ENCODE measurements at regions not wholly inside any gene's neighbourhood (a gene's known extent, or its start where the extent isn't known, plus 50 kb on each side); places are given as distances from the start of the nearest gene placed in this dataset.

DNA sequence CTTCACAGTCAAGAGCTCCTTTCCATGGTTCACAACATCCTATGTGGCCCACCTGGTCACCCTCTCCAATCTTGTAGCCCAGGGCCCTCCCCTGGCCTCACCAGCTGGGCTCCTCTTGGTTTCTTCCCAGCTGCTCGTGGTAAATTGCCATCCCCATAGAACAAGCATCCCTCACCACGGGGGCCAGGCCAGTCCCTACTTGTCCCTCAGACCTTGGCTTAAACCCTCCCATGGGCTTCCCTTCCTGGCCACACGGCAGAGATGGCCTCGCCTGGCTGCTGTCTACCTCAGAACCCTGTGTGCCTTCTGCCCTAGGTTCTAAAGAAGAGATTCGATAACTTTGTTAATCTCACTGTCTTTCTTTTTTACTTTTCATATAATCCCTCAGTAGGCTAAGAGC is 153.3 kb upstream of the TCERG1L start:
- BruUV-seq (replicated peaks): no TSS peak
- Histone ChIP-seq H3K9ac (ENCODE audit: low read length) (no peak overlapping the region), H3K4me3 (ENCODE audit: low read length) (no peak overlapping the region), H3K9me3 (ENCODE audit: low read length) (no peaks in the 10 kb centered on the region), H3K27me3 (ENCODE audit: low read length) (peaks cover 7% of the 10 kb centered on the region; the same call in 1 of the 2 replicates), H3K4me2 (ENCODE audit: low read length) (no peak overlapping the region), H3K9me2 (replicated peaks; ENCODE audit: low read length) (no peaks in the 10 kb centered on the region), H2AFZ (ENCODE audit: low read length) (no peak overlapping the region), H3K36me3 (ENCODE audit: low read depth, low read length) (no peaks in the 10 kb centered on the region), H4K20me1 (ENCODE audit: low read length) (no peaks in the 10 kb centered on the region), H3K79me2 (ENCODE audit: low read length) (no peaks in the 10 kb centered on the region), H3K27ac (ENCODE audit: low read length) (no peak overlapping the region), H3F3A (ENCODE audit: low read length, unreplicated experiment) (no peaks in the 10 kb centered on the region), H3K4me1 (ENCODE audit: insufficient read depth, low read length) (no peaks in the 10 kb centered on the region)
- no peak for ATAC-seq
- no peak for DNase-seq
- intact Hi-C loops (cut with micrococcal nuclease): no loop called here
- CTCF ChIA-PET: no interaction called here
- POLR2A ChIA-PET (ENCODE audit: unreplicated experiment): no interaction called here
- no peak for TF ChIP-seq EZH2phosphoT487 (IDR thresholded peaks at IDR 0.05; ENCODE audit: borderline replicate concordance, low read length)
- no peak for TF ChIP-seq EZH2 (IDR thresholded peaks at IDR 0.05; ENCODE audit: low read length, unreplicated experiment)
- TF ChIP-seq, protein P1, sequence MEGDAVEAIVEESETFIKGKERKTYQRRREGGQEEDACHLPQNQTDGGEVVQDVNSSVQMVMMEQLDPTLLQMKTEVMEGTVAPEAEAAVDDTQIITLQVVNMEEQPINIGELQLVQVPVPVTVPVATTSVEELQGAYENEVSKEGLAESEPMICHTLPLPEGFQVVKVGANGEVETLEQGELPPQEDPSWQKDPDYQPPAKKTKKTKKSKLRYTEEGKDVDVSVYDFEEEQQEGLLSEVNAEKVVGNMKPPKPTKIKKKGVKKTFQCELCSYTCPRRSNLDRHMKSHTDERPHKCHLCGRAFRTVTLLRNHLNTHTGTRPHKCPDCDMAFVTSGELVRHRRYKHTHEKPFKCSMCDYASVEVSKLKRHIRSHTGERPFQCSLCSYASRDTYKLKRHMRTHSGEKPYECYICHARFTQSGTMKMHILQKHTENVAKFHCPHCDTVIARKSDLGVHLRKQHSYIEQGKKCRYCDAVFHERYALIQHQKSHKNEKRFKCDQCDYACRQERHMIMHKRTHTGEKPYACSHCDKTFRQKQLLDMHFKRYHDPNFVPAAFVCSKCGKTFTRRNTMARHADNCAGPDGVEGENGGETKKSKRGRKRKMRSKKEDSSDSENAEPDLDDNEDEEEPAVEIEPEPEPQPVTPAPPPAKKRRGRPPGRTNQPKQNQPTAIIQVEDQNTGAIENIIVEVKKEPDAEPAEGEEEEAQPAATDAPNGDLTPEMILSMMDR (conservative IDR thresholded peaks at IDR 0.05; ENCODE audit: low read depth, low read length): no peak

DNA sequence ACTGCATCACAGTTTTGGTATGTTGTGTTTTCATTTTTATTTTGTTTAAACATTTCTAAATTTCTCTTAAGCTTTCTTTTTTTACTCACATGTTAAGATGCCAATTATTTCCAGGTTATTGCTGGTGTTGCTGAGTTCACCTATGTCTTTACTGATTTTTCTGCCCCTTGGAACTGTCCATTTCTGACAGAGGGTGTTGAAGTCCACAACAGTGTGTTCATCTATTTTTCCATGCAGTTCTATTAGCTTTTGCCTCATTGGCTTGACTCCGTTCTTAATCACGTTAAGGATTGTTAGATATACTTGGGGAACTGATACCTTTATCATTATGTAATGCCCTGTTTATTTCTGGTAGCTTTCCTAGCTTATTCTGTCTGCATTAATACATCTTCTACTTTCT is 158.0 kb upstream of the TCERG1L start:
- CTCF ChIA-PET: no interaction called here
- no TSS peak for BruUV-seq (replicated peaks)
- no peak overlapping the region for H3K27ac ChIP-seq (ENCODE audit: low read length)

DNA sequence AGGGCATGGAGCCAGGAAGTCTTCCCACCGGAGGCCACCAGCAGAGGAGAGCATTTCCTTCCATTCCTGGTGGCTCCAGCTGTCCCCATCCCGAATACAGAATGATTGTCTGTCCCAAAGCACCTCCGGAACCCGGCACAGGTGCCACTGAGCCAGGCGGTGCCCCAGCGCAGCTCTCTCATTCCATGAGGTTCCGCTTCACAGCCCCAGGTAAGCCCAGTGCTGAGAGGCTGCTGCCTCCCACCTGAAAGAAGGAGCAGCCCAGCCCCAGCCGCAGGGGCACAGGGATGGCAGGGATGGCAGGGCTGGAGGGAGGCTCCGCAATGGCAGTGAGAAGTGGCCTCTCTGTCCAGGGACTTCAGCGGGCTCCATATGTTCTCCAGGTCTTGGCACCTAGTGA is 162.1 kb upstream of the TCERG1L start:
- H3K36me3 ChIP-seq (ENCODE audit: low read depth, low read length): no peaks in the 10 kb centered on the region
- DNase-seq (no peak), ATAC-seq (no peak)
- H3K4me1 ChIP-seq (ENCODE audit: insufficient read depth, low read length): no peaks in the 10 kb centered on the region
- no peaks in the 10 kb centered on the region for H3K27me3 ChIP-seq (ENCODE audit: low read length)
- intact Hi-C loops (cut with micrococcal nuclease): no loop called here
- H3K9ac ChIP-seq (ENCODE audit: low read length): no peak overlapping the region
- no peaks in the 10 kb centered on the region for H3K79me2 ChIP-seq (ENCODE audit: low read length)
- H3K27ac ChIP-seq (ENCODE audit: low read length): no peak overlapping the region
- no peaks in the 10 kb centered on the region for H3K9me3 ChIP-seq (ENCODE audit: low read length)
- ChIA-PET POLR2A (ENCODE audit: unreplicated experiment) (no interaction called here), CTCF (no interaction called here)
- no TSS peak for BruUV-seq (replicated peaks)
- no peak overlapping the region for H3K4me3 ChIP-seq (ENCODE audit: low read length)
- no peak overlapping the region for H2AFZ ChIP-seq (ENCODE audit: low read length)
- H3K4me2 ChIP-seq (ENCODE audit: low read length): no peak overlapping the region
- H3F3A ChIP-seq (ENCODE audit: low read length, unreplicated experiment): no peaks in the 10 kb centered on the region
- H4K20me1 ChIP-seq (ENCODE audit: low read length): no peaks in the 10 kb centered on the region
- no peak for TF ChIP-seq EZH2phosphoT487 (IDR thresholded peaks at IDR 0.05; ENCODE audit: borderline replicate concordance, low read length)
- no peak for TF ChIP-seq EZH2 (IDR thresholded peaks at IDR 0.05; ENCODE audit: low read length, unreplicated experiment)
- TF ChIP-seq, protein P1 (conservative IDR thresholded peaks at IDR 0.05; ENCODE audit: low read depth, low read length): no peak
- no peaks in the 10 kb centered on the region for H3K9me2 ChIP-seq (replicated peaks; ENCODE audit: low read length)

More for the DNA sequence above, 158.0 kb upstream of the TCERG1L start:
- Histone ChIP-seq H3K27me3 (ENCODE audit: low read length) (no peaks in the 10 kb centered on the region), H3K4me2 (ENCODE audit: low read length) (no peak overlapping the region), H3K36me3 (ENCODE audit: low read depth, low read length) (no peaks in the 10 kb centered on the region), H3K4me3 (ENCODE audit: low read length) (no peak overlapping the region), H3F3A (ENCODE audit: low read length, unreplicated experiment) (no peaks in the 10 kb centered on the region), H3K9me2 (replicated peaks; ENCODE audit: low read length) (no peaks in the 10 kb centered on the region), H3K9me3 (ENCODE audit: low read length) (no peaks in the 10 kb centered on the region), H3K79me2 (ENCODE audit: low read length) (no peaks in the 10 kb centered on the region), H2AFZ (ENCODE audit: low read length) (no peak overlapping the region), H4K20me1 (ENCODE audit: low read length) (no peaks in the 10 kb centered on the region), H3K9ac (ENCODE audit: low read length) (no peak overlapping the region), H3K4me1 (ENCODE audit: insufficient read depth, low read length) (no peaks in the 10 kb centered on the region)
- ATAC-seq: no peak
- DNase-seq: no peak
- POLR2A ChIA-PET (ENCODE audit: unreplicated experiment): no interaction called here
- TF ChIP-seq EZH2 (IDR thresholded peaks at IDR 0.05; ENCODE audit: low read length, unreplicated experiment): no peak
- TF ChIP-seq EZH2phosphoT487 (IDR thresholded peaks at IDR 0.05; ENCODE audit: borderline replicate concordance, low read length): no peak
- TF ChIP-seq, protein P1 (conservative IDR thresholded peaks at IDR 0.05; ENCODE audit: low read depth, low read length): no peak
- intact Hi-C loops (cut with micrococcal nuclease): no loop called here
